ENCODE measurements at regions not wholly inside any gene's neighbourhood (a gene's known extent, or its start where the extent isn't known, plus 50 kb on each side); places are given as distances from the start of the nearest gene placed in this dataset.
"Not testable (repeated sequence)": the region's sequence is repeated elsewhere in the genome, so short reads cannot be mapped to it uniquely, and the experiment has no call there.

GRCh38 chr2:88802026-88802425 is 110.6 kb downstream of the RPIA start:
- not testable (repeated sequence) for H3K4me1 Mint-ChIP-seq (ENCODE audit: low read depth); H3K27me3 Mint-ChIP-seq; H3K4me3 Mint-ChIP-seq; H3K36me3 Mint-ChIP-seq; H3K27ac Mint-ChIP-seq; H3K9me3 Mint-ChIP-seq (ENCODE audit: low read depth)

GRCh38 chr2:88807237-88807962 is 115.9 kb downstream of the RPIA start:
- H3K36me3 Mint-ChIP-seq = no peaks in the 10 kb centered on the region
- peaks cover 4% of the 10 kb centered on the region for H3K27me3 Mint-ChIP-seq
- H3K27ac Mint-ChIP-seq = no peak overlapping the region

GRCh38 chr2:88808083-88808482 is 116.6 kb downstream of the RPIA start:
- H3K27ac Mint-ChIP-seq = no peak overlapping the region
- no peak overlapping the region for H3K4me3 Mint-ChIP-seq

More at GRCh38 chr2:88807237-88807962, 115.9 kb downstream of the RPIA start:
- Mint-ChIP-seq H3K9me3 (ENCODE audit: low read depth) (no peaks in the 10 kb centered on the region), H3K4me3 (no peak overlapping the region), H3K4me1 (ENCODE audit: low read depth) (no peaks in the 10 kb centered on the region)

GRCh38 chr2:88808652-88809051 is 117.2 kb downstream of the RPIA start:
- no peak overlapping the region for H3K4me3 Mint-ChIP-seq
- no peaks in the 10 kb centered on the region for H3K4me1 Mint-ChIP-seq (ENCODE audit: low read depth)
- H3K27ac Mint-ChIP-seq = no peak overlapping the region
- no peaks in the 10 kb centered on the region for H3K9me3 Mint-ChIP-seq (ENCODE audit: low read depth)
- H3K27me3 Mint-ChIP-seq = peaks cover 4% of the 10 kb centered on the region
- peaks cover 2% of the 10 kb centered on the region for H3K36me3 Mint-ChIP-seq

More at GRCh38 chr2:88808083-88808482, 116.6 kb downstream of the RPIA start:
- H3K27me3 Mint-ChIP-seq = peaks cover 4% of the 10 kb centered on the region
- no peaks in the 10 kb centered on the region for H3K4me1 Mint-ChIP-seq (ENCODE audit: low read depth)
- no peaks in the 10 kb centered on the region for H3K9me3 Mint-ChIP-seq (ENCODE audit: low read depth)
- no peaks in the 10 kb centered on the region for H3K36me3 Mint-ChIP-seq

DNA sequence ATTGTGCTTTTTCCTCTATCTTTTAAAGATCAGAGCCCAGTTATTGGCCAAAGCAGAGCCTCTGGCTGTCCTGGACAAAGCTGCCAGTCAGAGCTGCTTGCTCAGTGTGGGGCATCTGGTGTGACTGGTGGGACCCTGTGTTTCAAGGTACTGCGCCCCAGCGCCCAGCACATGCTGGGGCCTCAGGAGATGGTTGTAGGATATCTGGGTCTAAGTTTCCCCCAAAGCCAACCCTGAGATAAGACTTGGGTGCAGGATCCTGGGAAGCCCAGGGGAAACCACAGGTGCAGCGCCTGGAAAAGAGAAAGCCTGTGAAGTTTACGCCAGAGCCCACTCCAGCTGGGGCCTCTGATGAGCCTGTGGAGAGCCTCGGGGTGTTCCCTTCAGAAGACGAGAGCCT is 117.7 kb downstream of the RPIA start:
- no peaks in the 10 kb centered on the region for H3K4me1 Mint-ChIP-seq (ENCODE audit: low read depth)
- H3K27me3 Mint-ChIP-seq = peaks cover 4% of the 10 kb centered on the region
- no peak overlapping the region for H3K4me3 Mint-ChIP-seq
- no peak overlapping the region for H3K27ac Mint-ChIP-seq
- peaks cover 2% of the 10 kb centered on the region for H3K36me3 Mint-ChIP-seq
- no peaks in the 10 kb centered on the region for H3K9me3 Mint-ChIP-seq (ENCODE audit: low read depth)

DNA sequence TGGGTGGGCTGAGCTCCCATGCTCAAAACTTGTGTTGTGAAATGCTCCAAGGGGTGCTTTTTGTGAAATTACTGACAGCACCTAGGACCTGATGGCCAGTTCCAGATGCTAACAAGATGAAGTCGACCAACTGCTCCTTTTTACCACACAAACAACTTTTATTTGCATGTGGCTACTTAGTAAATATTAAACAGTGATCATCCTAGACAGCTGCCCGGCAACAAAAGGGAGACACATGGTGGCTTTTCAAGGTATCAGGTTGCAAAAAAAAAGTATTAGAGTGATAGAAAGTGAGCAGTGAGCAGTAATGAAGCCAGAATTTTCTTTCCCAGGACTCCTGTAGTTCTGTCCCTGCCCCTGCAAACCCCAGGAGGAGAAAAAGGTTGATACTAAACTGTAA is 118.5 kb downstream of the RPIA start:
- H3K27ac Mint-ChIP-seq = no peak overlapping the region
- H3K9me3 Mint-ChIP-seq (ENCODE audit: low read depth) = no peaks in the 10 kb centered on the region
- peaks cover 4% of the 10 kb centered on the region for H3K27me3 Mint-ChIP-seq
- H3K36me3 Mint-ChIP-seq = peaks cover 2% of the 10 kb centered on the region
- H3K4me1 Mint-ChIP-seq (ENCODE audit: low read depth) = no peaks in the 10 kb centered on the region
- H3K4me3 Mint-ChIP-seq = no peak overlapping the region

DNA sequence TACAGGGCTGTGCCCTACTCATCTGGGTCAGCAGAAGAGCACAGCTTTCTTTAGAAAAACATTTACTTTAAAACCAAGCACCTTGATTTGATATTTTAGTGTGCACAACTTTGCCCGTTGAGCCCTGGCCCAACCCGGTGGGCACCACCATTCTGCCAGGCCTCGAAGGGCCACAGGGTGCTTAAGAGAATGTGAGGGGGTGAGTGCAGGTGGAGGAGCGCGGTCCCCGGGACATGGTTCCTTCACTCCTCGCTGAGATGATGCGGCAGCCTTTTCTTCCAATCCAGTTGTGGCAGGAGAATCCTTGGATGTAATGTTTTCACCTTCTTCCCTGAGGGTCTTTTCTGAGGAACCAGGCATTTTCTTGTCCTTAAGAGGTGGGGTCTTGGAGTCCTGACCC is 119.0 kb downstream of the RPIA start:
- Mint-ChIP-seq H3K27me3 (peaks cover 4% of the 10 kb centered on the region), H3K27ac (no peak overlapping the region), H3K9me3 (ENCODE audit: low read depth) (no peaks in the 10 kb centered on the region), H3K4me1 (ENCODE audit: low read depth) (no peaks in the 10 kb centered on the region), H3K36me3 (peaks cover 2% of the 10 kb centered on the region), H3K4me3 (no peak overlapping the region)

DNA sequence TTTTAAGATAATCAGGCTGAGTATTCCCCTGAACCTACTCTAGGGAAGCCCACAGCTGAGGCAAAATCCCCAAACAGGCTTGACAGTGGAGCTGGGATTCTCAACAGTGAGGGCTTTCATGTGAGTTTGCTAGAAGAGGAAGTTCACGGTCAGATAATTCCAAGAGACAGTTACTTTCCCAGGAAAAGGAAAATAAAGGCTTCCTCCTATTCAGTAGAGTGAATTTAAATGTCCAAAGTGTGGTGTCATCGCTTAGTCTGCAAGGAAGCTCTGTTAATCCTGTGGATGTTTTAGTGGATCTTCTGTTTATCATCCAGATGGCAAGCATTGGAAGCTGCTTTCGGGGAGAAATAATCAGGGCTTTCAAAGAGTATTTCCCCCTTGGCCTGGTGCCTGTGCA is 119.8 kb downstream of the RPIA start:
- Mint-ChIP-seq H3K4me1 (ENCODE audit: low read depth) (no peaks in the 10 kb centered on the region), H3K9me3 (ENCODE audit: low read depth) (no peaks in the 10 kb centered on the region), H3K4me3 (no peak overlapping the region), H3K27ac (no peak overlapping the region), H3K27me3 (peaks cover 4% of the 10 kb centered on the region), H3K36me3 (peaks cover 2% of the 10 kb centered on the region)

GRCh38 chr2:88811681-88812080 is 120.2 kb downstream of the RPIA start:
- peaks cover 4% of the 10 kb centered on the region for H3K27me3 Mint-ChIP-seq
- no peaks in the 10 kb centered on the region for H3K4me1 Mint-ChIP-seq (ENCODE audit: low read depth)
- peaks cover 2% of the 10 kb centered on the region for H3K36me3 Mint-ChIP-seq
- no peak overlapping the region for H3K4me3 Mint-ChIP-seq
- no peak overlapping the region for H3K27ac Mint-ChIP-seq
- H3K9me3 Mint-ChIP-seq (ENCODE audit: low read depth) = no peaks in the 10 kb centered on the region

GRCh38 chr2:88813612-88814011 is 122.1 kb downstream of the RPIA start:
- Mint-ChIP-seq H3K4me3 (no peak overlapping the region), H3K36me3 (peaks cover 2% of the 10 kb centered on the region), H3K27ac (no peak overlapping the region), H3K9me3 (ENCODE audit: low read depth) (no peaks in the 10 kb centered on the region), H3K4me1 (ENCODE audit: low read depth) (no peaks in the 10 kb centered on the region), H3K27me3 (no peaks in the 10 kb centered on the region)

GRCh38 chr2:88815282-88815681 is 123.8 kb downstream of the RPIA start:
- Mint-ChIP-seq H3K36me3 (peaks cover 2% of the 10 kb centered on the region), H3K9me3 (ENCODE audit: low read depth) (no peaks in the 10 kb centered on the region), H3K27me3 (no peaks in the 10 kb centered on the region), H3K27ac (no peak overlapping the region), H3K4me1 (ENCODE audit: low read depth) (no peaks in the 10 kb centered on the region), H3K4me3 (no peak overlapping the region)

DNA sequence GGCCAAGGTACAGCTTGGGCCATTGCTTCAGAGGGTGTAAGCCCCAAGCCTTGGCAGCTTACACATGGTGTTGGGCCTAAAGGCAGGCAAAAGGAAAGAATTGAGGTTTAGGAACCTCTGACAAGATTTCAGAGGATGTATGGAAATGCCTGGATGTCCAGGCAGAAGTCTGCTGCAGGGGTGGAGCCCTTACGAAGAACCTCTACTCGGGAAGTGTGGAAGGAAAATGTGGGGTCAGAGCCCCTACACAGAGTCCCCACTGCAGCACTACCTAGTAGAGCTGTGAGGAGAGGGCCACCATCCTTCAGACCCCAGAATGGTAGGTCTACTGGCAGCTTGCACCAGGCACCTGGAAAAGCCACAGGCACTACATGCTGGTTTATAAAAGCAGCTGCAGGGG is 124.2 kb downstream of the RPIA start:
- no peaks in the 10 kb centered on the region for H3K27me3 Mint-ChIP-seq

DNA sequence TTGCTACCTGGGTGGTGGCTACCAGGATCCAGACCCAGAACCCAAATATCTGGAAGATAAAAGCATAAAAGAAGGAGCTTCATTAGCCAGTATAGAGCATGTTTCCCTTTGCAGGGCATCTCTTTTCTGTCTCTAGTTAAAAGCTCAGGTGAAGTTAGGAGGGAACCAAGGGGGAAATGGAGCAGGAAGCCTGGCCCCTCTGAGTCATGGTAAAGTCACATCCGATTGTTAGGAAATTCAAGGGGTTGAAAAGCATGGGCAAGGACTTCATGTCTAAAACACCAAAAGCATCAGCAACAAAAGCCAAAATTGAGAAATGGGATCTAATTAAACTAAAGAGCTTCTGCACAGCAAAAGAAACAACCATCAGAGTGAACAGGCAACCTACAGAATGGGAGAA is 126.9 kb downstream of the RPIA start:
- Mint-ChIP-seq H3K4me1 (ENCODE audit: low read depth) (no peaks in the 10 kb centered on the region), H3K9me3 (ENCODE audit: low read depth) (no peaks in the 10 kb centered on the region), H3K27ac (no peak overlapping the region), H3K36me3 (peaks cover 2% of the 10 kb centered on the region), H3K27me3 (no peaks in the 10 kb centered on the region), H3K4me3 (no peak overlapping the region)

More for the DNA sequence above, 124.2 kb downstream of the RPIA start:
- Mint-ChIP-seq H3K9me3 (ENCODE audit: low read depth) (no peaks in the 10 kb centered on the region), H3K36me3 (peaks cover 2% of the 10 kb centered on the region), H3K4me1 (ENCODE audit: low read depth) (no peaks in the 10 kb centered on the region), H3K27ac (no peak overlapping the region), H3K4me3 (no peak overlapping the region)

DNA sequence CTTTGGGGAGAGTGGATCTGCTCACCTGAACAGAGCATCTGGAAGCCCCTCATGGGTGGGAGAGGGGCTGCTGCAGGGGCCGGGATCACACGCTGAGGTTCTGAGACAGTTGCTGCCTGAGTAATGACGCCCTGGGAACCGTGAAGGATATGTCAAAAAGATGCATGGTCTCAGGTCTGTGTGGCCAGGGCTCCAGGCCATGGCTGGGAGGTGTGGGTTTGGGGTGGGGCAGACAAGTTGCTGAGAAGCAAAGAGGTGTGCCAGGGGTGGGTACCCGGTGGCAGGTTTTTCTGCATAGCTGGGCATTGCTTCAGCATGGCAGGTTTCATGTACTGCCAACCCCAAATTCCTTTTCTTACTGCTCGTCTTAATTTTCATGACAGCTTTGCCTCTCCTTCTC is 133.5 kb downstream of the RPIA start:
- H3K36me3 Mint-ChIP-seq = no peaks in the 10 kb centered on the region
- H3K4me1 Mint-ChIP-seq (ENCODE audit: low read depth) = no peaks in the 10 kb centered on the region
- H3K9me3 Mint-ChIP-seq (ENCODE audit: low read depth) = no peaks in the 10 kb centered on the region
- no peak overlapping the region for H3K27ac Mint-ChIP-seq
- no peak overlapping the region for H3K4me3 Mint-ChIP-seq
- H3K27me3 Mint-ChIP-seq = peaks cover 4% of the 10 kb centered on the region

- H3K9me3 Mint-ChIP-seq (ENCODE audit: low read depth) = no peaks in the 10 kb centered on the region
- no peak overlapping the region for H3K4me3 Mint-ChIP-seq
- peaks cover 4% of the 10 kb centered on the region for H3K27me3 Mint-ChIP-seq
- H3K27ac Mint-ChIP-seq = no peak overlapping the region
- H3K4me1 Mint-ChIP-seq (ENCODE audit: low read depth) = no peaks in the 10 kb centered on the region
- no peaks in the 10 kb centered on the region for H3K36me3 Mint-ChIP-seq
Measured at GRCh38 chr2:88826399-88826798, 134.9 kb downstream of the RPIA start.

- peaks cover 4% of the 10 kb centered on the region for H3K27me3 Mint-ChIP-seq
- H3K4me1 Mint-ChIP-seq (ENCODE audit: low read depth) = no peaks in the 10 kb centered on the region
- H3K36me3 Mint-ChIP-seq = no peaks in the 10 kb centered on the region
- H3K9me3 Mint-ChIP-seq (ENCODE audit: low read depth) = no peaks in the 10 kb centered on the region
- no peak overlapping the region for H3K4me3 Mint-ChIP-seq
- H3K27ac Mint-ChIP-seq = no peak overlapping the region
Measured at GRCh38 chr2:88827821-88828220, 136.3 kb downstream of the RPIA start.

Data from activated naive CD8-positive, alpha-beta T cell (primary cell).